Testis (tissue), 2 donors: ENCODE measurements at regions not wholly inside any gene's neighbourhood (a gene's known extent, or its start where the extent isn't known, plus 50 kb on each side); places are given as distances from the start of the nearest gene placed in this dataset.

ENCODE experiments used
- CTCF ChIP-seq, 3 experiments: fragments of 450-650 bp in 2 of 3; fragments of 200-600 bp in 1 of 3; sonication (generic) in 1 of 3; IDR thresholded peaks; one replicate each; pipeline ENCODE4 v1.5.1; 2016 to 2019; ENCODE audit warnings: antibody characterized with exemption in 3 of 3, mild to moderate bottlenecking in 2 of 3, moderate library complexity in 1 of 3
- POLR2A ChIP-seq: fragments of 450-650 bp; IDR thresholded peaks from one replicate; pipeline ENCODE4 v1.6.1; 2017; ENCODE audit warnings: antibody characterized with exemption, mild to moderate bottlenecking, moderate library complexity

GRCh38 chr5:104385906-104386305 lies 823.3 kb upstream of the NUDT12 start:
- no peak for TF ChIP-seq CTCF (IDR thresholded peaks at IDR 0.05)
- no peak for TF ChIP-seq POLR2A
